HG02852 (cell line): ENCODE measurements at regions not wholly inside any gene's neighbourhood (a gene's known extent, or its start where the extent isn't known, plus 50 kb on each side); places are given as distances from the start of the nearest gene placed in this dataset.
"Not testable (repeated sequence)": the region's sequence is repeated elsewhere in the genome, so short reads cannot be mapped to it uniquely, and the experiment has no call there.

ENCODE experiments used
- ATAC-seq: cut with Tn5 transposase; IDR thresholded peaks from one replicate; pipeline ENCODE4 v1.9.1; 2021; ENCODE audit warnings: mild to moderate bottlenecking, moderate library complexity; ENCODE audit not compliant: unreplicated experiment

DNA sequence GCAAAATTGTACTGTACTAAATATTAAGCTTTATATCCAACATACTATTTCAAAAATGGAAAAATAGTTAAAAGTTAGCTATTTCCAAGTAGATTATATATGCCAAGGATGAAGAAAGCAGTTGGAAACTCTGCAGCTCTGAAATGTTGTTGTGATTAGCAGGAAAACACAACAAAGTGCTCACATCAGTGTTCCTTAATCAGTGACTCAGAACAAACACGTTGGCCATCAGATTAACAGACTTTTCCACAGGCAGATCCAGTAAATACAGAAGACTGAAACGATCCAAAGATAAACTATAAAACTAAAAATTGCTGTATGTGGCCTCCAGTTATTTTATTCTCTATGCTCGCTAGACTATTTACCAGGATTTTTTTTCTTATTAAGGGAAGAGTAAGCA lies 99.6 kb upstream of the SEMA3D start:
- no peak for ATAC-seq

DNA sequence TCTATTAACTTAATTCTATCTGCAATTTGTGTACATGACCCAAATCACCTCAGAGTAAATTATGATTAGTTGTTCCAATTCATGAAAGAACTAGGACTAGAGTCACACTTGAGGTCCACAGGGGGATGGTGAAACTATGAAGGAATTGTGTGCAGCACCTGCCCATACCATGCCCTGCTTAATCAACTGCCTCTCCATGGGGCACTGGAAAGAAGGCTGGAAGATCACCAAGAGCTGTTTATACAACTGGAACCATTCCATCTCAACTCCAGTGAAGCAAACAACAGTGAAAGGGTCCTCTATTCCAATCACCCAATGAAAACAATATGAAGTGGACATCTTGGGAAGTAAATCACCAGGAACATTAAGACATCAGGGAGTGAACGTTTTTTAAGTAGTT lies 98.7 kb upstream of the SEMA3D start:
- no peak for ATAC-seq

DNA sequence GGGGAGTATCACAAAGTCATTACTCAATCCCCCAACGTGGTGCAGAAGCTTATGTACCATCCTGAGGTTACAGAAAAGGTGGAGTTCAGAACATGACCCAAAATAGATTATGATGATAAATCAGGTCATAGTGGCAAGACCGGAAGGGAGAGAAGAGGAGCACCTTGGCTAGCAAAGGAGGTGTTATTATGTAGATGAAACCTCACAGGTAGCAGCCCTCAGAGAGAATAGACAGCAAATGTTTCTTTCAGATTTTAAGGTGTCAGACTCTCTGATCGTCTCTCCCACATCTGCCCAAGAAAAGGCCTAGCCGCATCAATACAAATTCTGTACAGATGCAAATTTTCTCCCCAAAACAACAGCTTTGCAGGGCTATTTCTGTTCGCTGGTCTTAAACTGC lies 88.3 kb upstream of the SEMA3D start:
- ATAC-seq: no peak

DNA sequence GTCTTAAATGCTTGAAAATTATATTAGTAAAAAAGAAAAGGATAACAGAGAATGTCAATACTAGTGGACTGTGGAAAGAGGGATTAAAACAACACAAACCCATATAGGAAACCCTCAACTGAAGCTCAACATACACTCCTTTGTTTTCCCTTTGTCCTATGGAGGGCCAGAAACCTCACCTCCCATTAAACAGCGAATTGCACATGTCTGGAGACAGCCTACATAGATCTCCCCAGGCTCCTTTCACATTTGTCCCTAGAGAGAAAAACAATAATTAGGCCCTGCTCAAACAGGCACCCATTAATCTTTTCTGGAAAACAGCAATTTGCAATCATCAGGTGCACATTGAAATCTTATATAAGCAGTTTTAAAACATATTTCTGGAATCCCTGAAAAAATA lies 87.6 kb upstream of the SEMA3D start:
- ATAC-seq: no peak

DNA sequence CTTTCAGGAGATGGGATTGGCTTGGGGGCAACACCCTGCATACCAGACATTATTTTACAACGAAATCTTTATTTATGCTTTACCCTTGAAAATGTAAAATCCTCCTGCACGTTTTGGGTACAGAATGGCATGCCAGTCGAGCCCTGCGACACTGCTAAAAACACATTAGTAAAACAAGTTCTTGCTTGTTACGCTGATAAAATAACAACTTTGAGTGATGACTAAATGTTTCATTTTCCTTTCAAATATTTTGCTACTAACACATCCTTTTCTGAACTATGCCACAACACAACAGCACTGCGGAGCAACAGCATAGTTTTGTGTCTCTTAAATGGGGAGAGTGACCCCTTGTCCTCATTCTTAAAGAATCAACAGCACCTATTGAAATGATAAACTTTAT lies 76.0 kb upstream of the SEMA3D start:
- ATAC-seq: no peak

DNA sequence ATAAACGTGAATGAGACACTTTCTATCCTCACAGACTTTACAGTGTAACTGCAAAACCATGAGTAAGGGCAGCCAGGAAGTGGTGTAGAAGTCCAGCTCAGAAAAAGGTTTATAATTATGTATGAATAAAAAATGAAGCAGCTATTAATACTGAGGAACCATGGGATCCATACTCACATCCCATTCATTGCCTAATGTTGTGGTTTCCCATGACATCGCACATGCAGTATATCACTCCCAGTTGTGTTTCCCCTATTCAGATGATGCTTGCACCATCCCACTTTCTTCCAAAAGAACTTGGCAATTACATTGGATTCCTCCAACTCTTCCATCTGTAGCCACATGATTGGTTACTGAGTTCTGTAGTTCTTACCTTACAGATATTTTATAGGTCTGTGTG lies 74.5 kb upstream of the SEMA3D start:
- ATAC-seq: no peak

DNA sequence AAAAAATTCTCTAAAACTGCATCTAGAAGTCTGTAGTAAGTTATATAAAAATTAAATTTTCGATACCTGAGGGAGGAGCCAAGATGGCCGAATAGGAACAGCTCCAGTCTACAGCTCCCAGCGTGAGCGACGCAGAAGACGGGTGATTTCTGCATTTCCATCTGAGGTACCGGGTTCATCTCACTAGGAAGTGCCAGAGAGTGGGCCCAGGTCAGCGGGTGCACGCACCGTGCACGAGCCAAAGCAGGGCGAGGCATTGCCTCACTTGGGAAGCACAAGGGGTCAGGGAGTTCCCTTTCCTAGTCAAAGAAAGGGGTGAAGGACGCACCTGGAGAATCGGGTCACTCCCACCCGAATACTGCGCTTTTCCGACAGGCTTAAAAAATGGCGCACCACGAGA lies 62.9 kb upstream of the SEMA3D start:
- not testable (repeated sequence) for ATAC-seq

DNA sequence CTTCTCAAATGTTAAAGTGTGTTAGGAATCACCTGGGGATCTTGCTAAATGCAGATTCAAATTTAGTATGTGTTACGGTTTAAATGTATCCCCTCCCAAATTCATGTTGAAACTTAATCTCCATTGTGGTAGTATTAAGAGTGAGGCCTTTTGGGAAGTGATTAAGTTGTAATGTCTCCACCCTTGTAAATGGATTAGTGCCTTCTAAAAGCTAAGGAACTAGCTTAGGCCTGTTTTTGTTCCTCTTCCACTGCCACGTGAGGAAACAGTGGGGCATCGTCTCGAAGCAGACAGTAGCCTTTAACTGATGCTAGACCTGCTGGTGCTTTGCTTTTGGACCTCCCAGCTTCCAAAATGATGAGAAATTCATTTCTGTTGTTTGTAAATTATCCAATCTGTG lies 52.3 kb upstream of the SEMA3D start:
- no peak for ATAC-seq

DNA sequence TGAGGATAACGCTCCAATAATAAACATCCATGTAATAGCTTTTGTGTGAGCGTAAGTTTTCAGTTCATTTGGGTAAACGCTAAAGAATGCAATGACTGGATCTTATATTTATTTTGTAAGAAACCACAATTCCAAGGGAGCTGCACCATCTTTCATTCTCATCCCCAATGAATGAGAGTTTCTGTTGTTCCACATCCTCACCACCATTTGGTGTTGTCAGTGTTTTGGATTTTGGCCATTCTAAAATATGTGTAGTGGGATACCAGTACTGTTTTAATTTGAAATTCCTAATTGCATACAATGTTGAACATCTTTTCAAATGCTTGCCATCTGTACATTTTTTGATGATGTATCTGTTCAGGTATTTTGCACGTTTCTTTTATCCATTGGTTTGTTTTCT lies 50.9 kb upstream of the SEMA3D start:
- no peak for ATAC-seq
